Astrocyte of the spinal cord (primary cell): ENCODE measurements at regions not wholly inside any gene's neighbourhood (a gene's known extent, or its start where the extent isn't known, plus 50 kb on each side); places are given as distances from the start of the nearest gene placed in this dataset.
"Not testable (repeated sequence)": the region's sequence is repeated elsewhere in the genome, so short reads cannot be mapped to it uniquely, and the experiment has no call there.

Experiments
- DNase-seq: peaks from one replicate; pipeline ENCODE4 v3.0.0; 2011; ENCODE audit warnings: low read depth, low spot score
- H3K4me3 ChIP-seq: 2 replicates; pipeline ENCODE4 v1.5.1; 2011; ENCODE audit warnings: low read depth, mild to moderate bottlenecking, low read length, moderate library complexity
- in situ Hi-C: cut with HindIII; loops from 2 replicates; pipeline ENCODE4 v1.10.0; 2017; ENCODE audit warnings: low sequenced_read_pairs
- TF ChIP-seq, protein P1 (sequence below): IDR thresholded peaks from 2 replicates; pipeline ENCODE4 v1.5.1; 2012; ENCODE audit warnings: low read depth, mild to moderate bottlenecking, low read length, inconsistent platforms

DNA sequence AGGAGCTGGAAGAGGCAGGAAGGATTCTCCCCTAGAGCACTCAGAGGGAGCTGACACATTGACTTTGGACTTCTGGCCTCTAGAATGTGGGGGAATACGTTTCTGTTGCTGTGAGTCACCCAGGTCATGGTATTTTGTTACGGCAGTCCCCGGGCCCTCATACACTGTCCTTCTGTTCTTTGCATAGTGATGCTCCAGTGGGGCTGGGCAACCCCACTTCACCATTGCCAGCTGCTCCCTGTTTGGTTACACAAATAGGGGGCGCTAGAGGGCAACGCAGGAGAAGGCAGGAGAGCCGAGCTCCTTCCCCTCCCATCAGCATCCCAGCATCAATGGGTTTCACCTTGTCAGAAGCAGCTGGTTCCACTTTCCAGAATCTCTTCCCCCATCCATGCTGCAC, 257.7 kb upstream of the FOXF1 start:
- TF ChIP-seq, protein P1, sequence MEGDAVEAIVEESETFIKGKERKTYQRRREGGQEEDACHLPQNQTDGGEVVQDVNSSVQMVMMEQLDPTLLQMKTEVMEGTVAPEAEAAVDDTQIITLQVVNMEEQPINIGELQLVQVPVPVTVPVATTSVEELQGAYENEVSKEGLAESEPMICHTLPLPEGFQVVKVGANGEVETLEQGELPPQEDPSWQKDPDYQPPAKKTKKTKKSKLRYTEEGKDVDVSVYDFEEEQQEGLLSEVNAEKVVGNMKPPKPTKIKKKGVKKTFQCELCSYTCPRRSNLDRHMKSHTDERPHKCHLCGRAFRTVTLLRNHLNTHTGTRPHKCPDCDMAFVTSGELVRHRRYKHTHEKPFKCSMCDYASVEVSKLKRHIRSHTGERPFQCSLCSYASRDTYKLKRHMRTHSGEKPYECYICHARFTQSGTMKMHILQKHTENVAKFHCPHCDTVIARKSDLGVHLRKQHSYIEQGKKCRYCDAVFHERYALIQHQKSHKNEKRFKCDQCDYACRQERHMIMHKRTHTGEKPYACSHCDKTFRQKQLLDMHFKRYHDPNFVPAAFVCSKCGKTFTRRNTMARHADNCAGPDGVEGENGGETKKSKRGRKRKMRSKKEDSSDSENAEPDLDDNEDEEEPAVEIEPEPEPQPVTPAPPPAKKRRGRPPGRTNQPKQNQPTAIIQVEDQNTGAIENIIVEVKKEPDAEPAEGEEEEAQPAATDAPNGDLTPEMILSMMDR, result peak; percentile 48
- H3K4me3 ChIP-seq, result no peak overlapping the region
- DNase-seq, result peak; percentile 18
- in situ Hi-C loops, result no loop called here

DNA sequence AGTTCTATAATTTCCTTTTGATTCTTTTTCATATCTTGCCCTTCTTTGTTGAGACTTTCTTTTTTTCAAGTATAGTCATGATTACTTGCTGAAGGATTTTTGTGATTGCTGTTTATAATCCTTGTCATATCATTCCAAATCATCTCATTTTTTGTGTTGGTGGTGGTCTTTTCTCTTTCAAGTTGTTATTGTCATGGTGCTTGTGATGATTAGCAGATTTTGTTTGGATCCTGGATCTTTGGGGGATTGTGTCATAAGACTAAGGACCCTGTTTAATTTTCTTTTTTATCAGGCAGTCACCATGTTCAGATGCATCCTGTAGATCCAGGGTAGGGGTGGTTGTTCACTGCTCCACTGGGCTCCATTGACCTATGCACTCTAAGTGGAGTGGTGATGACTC, 254.4 kb upstream of the FOXF1 start:
- in situ Hi-C loops, result no loop called here
- no peak for DNase-seq
- TF ChIP-seq, protein P1, result no peak
- H3K4me3 ChIP-seq, result no peak overlapping the region

DNA sequence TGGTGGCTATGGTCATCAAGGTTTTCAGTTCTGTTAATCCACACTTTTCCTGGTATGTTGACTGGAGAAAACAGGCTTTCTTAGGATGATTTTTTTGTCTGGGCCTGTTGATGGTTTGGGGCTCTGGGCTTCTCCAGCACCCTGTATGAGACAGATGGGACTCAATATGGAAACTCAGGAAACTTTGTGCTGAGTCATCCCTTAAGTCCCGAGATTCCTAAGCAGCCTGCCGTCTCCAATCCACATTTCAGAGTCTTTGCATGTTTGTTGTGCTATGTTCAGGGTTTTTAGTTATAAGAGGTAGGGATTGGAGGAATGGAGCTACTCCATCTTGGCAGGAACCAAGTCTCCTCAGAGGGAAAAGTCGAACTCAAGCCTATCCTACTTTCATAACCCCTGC, 253.3 kb upstream of the FOXF1 start:
- TF ChIP-seq, protein P1, result no peak
- no peak for DNase-seq
- in situ Hi-C loops, result no loop called here
- H3K4me3 ChIP-seq, result no peak overlapping the region

DNA sequence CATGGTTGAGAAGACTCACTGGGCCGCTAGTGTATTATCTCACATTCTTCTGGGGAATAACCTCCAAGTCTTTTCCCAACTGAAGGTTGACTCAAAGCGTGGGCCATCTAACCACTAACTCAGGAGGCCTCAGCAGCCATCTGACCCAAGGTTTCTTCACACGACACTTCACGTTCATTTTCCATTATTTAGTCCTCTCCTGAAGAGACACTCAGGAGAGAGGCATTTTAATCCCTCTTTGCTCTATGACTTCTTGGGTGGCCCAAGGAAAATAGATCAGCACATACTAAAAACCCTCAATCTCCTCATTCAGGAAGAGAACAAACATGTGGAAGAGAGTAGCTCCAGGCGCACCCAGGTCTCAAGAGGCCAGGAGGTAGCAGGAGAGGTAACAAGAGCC, 252.8 kb upstream of the FOXF1 start:
- DNase-seq, result no peak
- H3K4me3 ChIP-seq, result no peak overlapping the region
- in situ Hi-C loops, result no loop called here
- TF ChIP-seq, protein P1, result no peak

DNA sequence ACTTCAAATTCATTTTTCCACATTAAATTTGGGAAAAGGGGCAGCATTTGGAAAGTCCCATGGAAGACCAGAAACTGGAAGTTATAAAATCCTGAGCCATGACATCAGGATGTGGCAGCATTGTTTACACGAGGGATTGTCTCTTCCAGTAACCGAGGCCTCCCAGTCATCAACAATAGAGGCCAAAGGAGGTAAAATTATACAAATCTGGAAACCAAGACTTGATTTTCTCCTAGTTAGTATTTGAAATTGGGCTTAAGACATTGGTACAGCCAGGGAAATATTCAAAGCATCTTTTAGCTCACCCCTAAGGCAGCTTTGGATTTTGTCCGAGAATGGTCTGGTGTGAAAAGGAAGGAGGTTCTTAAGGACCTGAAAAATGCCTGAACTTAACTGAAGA, 251.6 kb upstream of the FOXF1 start:
- no peak for DNase-seq
- no peak overlapping the region for H3K4me3 ChIP-seq
- TF ChIP-seq, protein P1, result no peak
- in situ Hi-C loops, result no loop called here

DNA sequence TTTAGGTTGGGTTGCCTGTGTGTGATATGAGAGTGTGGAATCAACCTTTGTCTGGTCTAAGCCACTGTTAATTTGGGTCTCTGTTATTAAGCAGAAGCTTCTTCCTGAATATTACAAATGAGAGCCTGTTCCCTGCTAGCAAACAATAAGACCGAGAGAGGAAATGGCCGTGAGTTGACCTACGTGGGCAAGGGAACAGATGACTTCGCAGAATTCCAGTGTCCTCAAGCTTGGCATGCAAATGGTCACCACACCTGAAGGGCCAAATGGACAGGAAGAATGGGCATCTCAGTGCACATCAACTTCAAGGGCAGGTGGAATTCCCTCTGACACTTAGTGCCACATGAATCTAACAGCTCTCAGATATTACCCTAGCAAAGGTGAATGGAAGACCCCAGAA, 250.8 kb upstream of the FOXF1 start:
- DNase-seq, result no peak
- TF ChIP-seq, protein P1, result no peak
- no peak overlapping the region for H3K4me3 ChIP-seq
- in situ Hi-C loops, result no loop called here

DNA sequence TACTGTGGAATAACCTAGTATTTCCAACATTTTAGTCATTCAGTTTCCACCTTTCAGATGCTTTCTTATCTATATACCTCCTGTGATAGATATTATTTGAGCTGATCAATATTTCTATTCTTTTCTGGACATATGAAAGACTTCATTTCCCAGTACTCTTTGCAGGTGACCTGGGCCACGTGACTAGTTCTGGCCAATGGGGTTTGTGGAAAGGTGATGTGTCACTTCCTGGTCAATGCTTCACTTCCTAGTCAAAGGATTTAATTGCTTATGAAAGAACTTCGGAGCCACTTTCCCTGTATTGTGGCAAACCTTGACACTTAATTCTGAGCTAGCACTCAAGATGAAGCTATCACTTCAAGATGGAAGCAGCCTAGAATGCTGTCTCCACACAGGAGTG, 248.9 kb upstream of the FOXF1 start:
- TF ChIP-seq, protein P1, result no peak
- H3K4me3 ChIP-seq, result no peak overlapping the region
- in situ Hi-C loops, result no loop called here
- peak; percentile 3 for DNase-seq

DNA sequence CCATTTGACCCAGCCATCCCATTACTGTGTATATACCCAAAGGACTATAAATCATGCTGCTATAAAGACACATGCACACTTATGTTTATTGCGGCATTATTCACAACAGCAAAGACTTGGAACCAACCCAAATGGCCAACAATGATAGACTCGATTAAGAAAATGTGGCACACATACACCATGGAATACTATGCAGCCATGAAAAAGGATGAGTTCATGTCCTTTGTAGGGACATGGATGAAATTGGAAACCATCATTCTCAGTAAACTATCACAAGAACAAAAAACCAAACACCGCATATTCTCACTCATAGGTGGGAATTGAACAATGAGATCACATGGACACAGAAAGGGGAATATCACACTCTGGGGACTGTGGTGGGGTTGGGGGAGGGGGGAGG, 242.7 kb upstream of the FOXF1 start:
- in situ Hi-C loops, H3K4me3 ChIP-seq, DNase-seq: not testable (repeated sequence)
